Pancreas (tissue), 10 donors: ENCODE measurements at regions not wholly inside any gene's neighbourhood (a gene's known extent, or its start where the extent isn't known, plus 50 kb on each side); places are given as distances from the start of the nearest gene placed in this dataset.

Experiments
- ATAC-seq, 4 donors: fragments of 200-7000 bp; cut with Tn5 transposase; one replicate each; pipeline versions ENCODE4 v1.8.0 to v1.9.1; 2020; ENCODE audit warnings: mild to moderate bottlenecking in 4 of 4, moderate library complexity in 4 of 4
- DNase-seq, 6 donors: peaks; one replicate each; pipeline ENCODE4 v3.0.0-alpha.2; 2020
- FAIRE-seq: peaks from 2 replicates; lab custom pipeline; 2012; peaks lifted over from hg19 to GRCh38; lab: Jason Lieb, UNC
- H3K27ac ChIP-seq, 4 donors: fragments of 200-600 bp; sonication (generic); 1 replicate in 3 of 4; 2 replicates in 1 of 4; pipeline versions ENCODE4 v1.5.0 to v1.8.0; 2020
- H3K27me3 ChIP-seq, 4 donors: fragments of 200-600 bp; one replicate each; pipeline ENCODE4 v1.8.0; 2021
- H3K36me3 ChIP-seq, 3 donors: fragments of 200-600 bp; sonication (generic) in 1 of 3; one replicate each; pipeline versions ENCODE4 v1.5.0 to v1.8.0; 2020 to 2021
- H3K4me1 ChIP-seq, 3 donors: fragments of 200-600 bp; one replicate each; pipeline ENCODE4 v1.8.0; 2021
- H3K4me3 ChIP-seq, 4 donors: fragments of 200-600 bp; sonication (generic) in 2 of 4; one replicate each; pipeline versions ENCODE4 v1.5.0 to v1.8.0; 2020 to 2021
- H3K9me3 ChIP-seq, 4 donors: fragments of 200-600 bp; one replicate each; pipeline ENCODE4 v1.8.0; 2021
- CTCF ChIP-seq, 4 donors: fragments of 200-600 bp; sonication (generic) in 3 of 4; IDR thresholded peaks; one replicate each; pipeline versions ENCODE4 v1.5.0 to v1.8.0; 2021; ENCODE audit warnings: antibody characterized with exemption in 4 of 4
- WGBS, 2 donors: extraction: QIAGEN DNeasy Blood & Tissue Kit; methylation state at CpG; one replicate each; pipeline ENCODE4 v1.1.7; 2013; 5-methylcytosine and 5-hydroxymethylcytosine counted together
- intact Hi-C, 3 donors: fragments of 100-400 bp; cut with DNase I; formaldehyde crosslinking; loops; one replicate each; pipeline versions ENCODE4 v1.11.1 to v1.14.2; 2022
- donor health status: healthy with polysubstance abuse.
- donor health status: DM: no; HTN: no; CAD: no; lungs with moderate emphysema.
- donor health status: DM: no; HTN: no; CAD: no.
- donor health status: control.
- donor health status: control.
- donor health status: Bipolar disorder and iron deficiency.
- donor health status: DM: yes; HTN: yes; CAD: no.
- donor health status: DM: no; HTN: no; CAD: no.
- donor health status: DM: no; HTN: no; CAD: no.
- donor health status: DM: yes; HTN: yes; CAD: no.

GRCh38 chr5:28743716-28744110 lies 1705.3 kb upstream of the CDH9 start:
- intact Hi-C loops = no loop called here
- H3K27ac ChIP-seq = no peak overlapping the region
- FAIRE-seq = no peak
- no peaks in the 10 kb centered on the region for H3K4me1 ChIP-seq
- TF ChIP-seq CTCF (IDR thresholded peaks at IDR 0.05) = no peak
- H3K27me3 ChIP-seq = no peaks in the 10 kb centered on the region
- no peak overlapping the region for H3K4me3 ChIP-seq
- no peaks in the 10 kb centered on the region for H3K36me3 ChIP-seq
- ATAC-seq = no peak
- H3K9me3 ChIP-seq = no peaks in the 10 kb centered on the region
- DNase-seq = no peak

GRCh38 chr5:28743025-28743715 lies 1704.8 kb upstream of the CDH9 start:
- no peaks in the 10 kb centered on the region for H3K4me1 ChIP-seq
- no peak for ATAC-seq
- H3K9me3 ChIP-seq = no peaks in the 10 kb centered on the region
- no peak for DNase-seq
- H3K27me3 ChIP-seq = no peaks in the 10 kb centered on the region
- intact Hi-C loops = no loop called here
- no peak for TF ChIP-seq CTCF (IDR thresholded peaks at IDR 0.05)
- H3K4me3 ChIP-seq = no peak overlapping the region
- FAIRE-seq = no peak
- 26 to 36% methylated on average over 1 of the region's 1 CpG for WGBS, 2 donors
- no peak overlapping the region for H3K27ac ChIP-seq
- no peaks in the 10 kb centered on the region for H3K36me3 ChIP-seq

GRCh38 chr5:28737682-28738081 lies 1699.3 kb upstream of the CDH9 start:
- Histone ChIP-seq H3K4me3 (no peak overlapping the region), H3K36me3 (no peaks in the 10 kb centered on the region), H3K4me1 (no peaks in the 10 kb centered on the region), H3K27ac (no peak overlapping the region), H3K27me3 (no peaks in the 10 kb centered on the region), H3K9me3 (no peaks in the 10 kb centered on the region)
- 58 to 79% methylated on average over 2 of the region's 2 CpGs for WGBS, 2 donors
- no peak for ATAC-seq
- no peak for DNase-seq
- no peak for TF ChIP-seq CTCF (IDR thresholded peaks at IDR 0.05)
- no peak for FAIRE-seq
- intact Hi-C loops = no loop called here

- no peaks in the 10 kb centered on the region for H3K9me3 ChIP-seq
- DNase-seq = no peak
- H3K36me3 ChIP-seq = no peaks in the 10 kb centered on the region
- intact Hi-C loops = no loop called here
- TF ChIP-seq CTCF (IDR thresholded peaks at IDR 0.05) = no peak
- no peak for FAIRE-seq
- ATAC-seq = no peak
- H3K27ac ChIP-seq = no peak overlapping the region
- H3K4me1 ChIP-seq = no peaks in the 10 kb centered on the region
- no peak overlapping the region for H3K4me3 ChIP-seq
- H3K27me3 ChIP-seq = no peaks in the 10 kb centered on the region
Observed at GRCh38 chr5:28737222-28737621, 1698.8 kb upstream of the CDH9 start.

GRCh38 chr5:28734396-28734795 lies 1696.0 kb upstream of the CDH9 start:
- no peak for ATAC-seq
- FAIRE-seq = no peak
- no peak overlapping the region for H3K4me3 ChIP-seq
- intact Hi-C loops = no loop called here
- WGBS, 2 donors = 53 to 67% methylated on average over 3 of the region's 3 CpGs
- H3K4me1 ChIP-seq = no peaks in the 10 kb centered on the region
- H3K27ac ChIP-seq = no peak overlapping the region
- H3K27me3 ChIP-seq = no peaks in the 10 kb centered on the region
- no peak for DNase-seq
- TF ChIP-seq CTCF (IDR thresholded peaks at IDR 0.05) = no peak
- H3K36me3 ChIP-seq = no peaks in the 10 kb centered on the region
- no peaks in the 10 kb centered on the region for H3K9me3 ChIP-seq
